Inferior parietal cortex (tissue), 1 donor: ENCODE measurements at regions not wholly inside any gene's neighbourhood (a gene's known extent, or its start where the extent isn't known, plus 50 kb on each side); places are given as distances from the start of the nearest gene placed in this dataset.
"Not testable (repeated sequence)": the region's sequence is repeated elsewhere in the genome, so short reads cannot be mapped to it uniquely, and the experiment has no call there.

Experiments
- DNase-seq: peaks from one replicate; pipeline ENCODE4 v3.0.0-alpha.2; 2016; ENCODE audit errors: extremely low spot score

- DNase-seq = no peak
Measured at GRCh38 chr11:101835506-101836063, 79.2 kb upstream of the CEP126 start.

GRCh38 chr11:101830475-101830874, 84.3 kb upstream of the CEP126 start:
- DNase-seq = not testable (repeated sequence)

- DNase-seq = no peak
Measured at GRCh38 chr11:101825531-101825930, 89.3 kb upstream of the CEP126 start.

GRCh38 chr11:101817581-101817980, 97.2 kb upstream of the CEP126 start:
- DNase-seq = no peak

GRCh38 chr11:101816613-101817012, 98.2 kb upstream of the CEP126 start:
- no peak for DNase-seq

GRCh38 chr11:101812546-101812945, 102.3 kb upstream of the CEP126 start:
- no peak for DNase-seq

GRCh38 chr11:101810546-101810945, 104.3 kb upstream of the CEP126 start:
- no peak for DNase-seq

- no peak for DNase-seq
Measured at GRCh38 chr11:101807531-101807930, 107.3 kb upstream of the CEP126 start.

- no peak for DNase-seq
Measured at GRCh38 chr11:101803651-101804050, 111.2 kb upstream of the CEP126 start.

- no peak for DNase-seq
Measured at GRCh38 chr11:101797335-101797734, 117.5 kb upstream of the CEP126 start.

- DNase-seq = no peak
Measured at GRCh38 chr11:101792814-101793213, 122.0 kb upstream of the CEP126 start.

GRCh38 chr11:101786916-101787315, 127.9 kb upstream of the CEP126 start:
- DNase-seq = no peak

- DNase-seq = no peak
Measured at GRCh38 chr11:101786421-101786820, 128.4 kb upstream of the CEP126 start.

GRCh38 chr11:101779167-101779566, 135.6 kb upstream of the CEP126 start:
- not testable (repeated sequence) for DNase-seq

- DNase-seq = no peak
Measured at GRCh38 chr11:101777476-101777875, 137.3 kb upstream of the CEP126 start.

GRCh38 chr11:101775033-101775432, 139.8 kb upstream of the CEP126 start:
- no peak for DNase-seq

GRCh38 chr11:101770648-101771047, 144.2 kb upstream of the CEP126 start:
- no peak for DNase-seq

GRCh38 chr11:101765932-101766331, 148.9 kb upstream of the CEP126 start:
- DNase-seq = no peak

GRCh38 chr11:101759771-101760450, 154.9 kb upstream of the CEP126 start:
- no peak for DNase-seq

- DNase-seq = no peak
Measured at GRCh38 chr11:101757741-101758140, 157.1 kb upstream of the CEP126 start.

- DNase-seq = no peak
Measured at GRCh38 chr11:101748572-101749344, 165.0 kb upstream of the TRPC6 start.

- DNase-seq = no peak
Measured at GRCh38 chr11:101745756-101746155, 161.9 kb upstream of the TRPC6 start.

- DNase-seq = no peak
Measured at GRCh38 chr11:101743828-101744227, 160.0 kb upstream of the TRPC6 start.
